DOHH2 (cell line): ENCODE measurements at regions not wholly inside any gene's neighbourhood (a gene's known extent, or its start where the extent isn't known, plus 50 kb on each side); places are given as distances from the start of the nearest gene placed in this dataset.

ENCODE experiments used
- CTCF ChIP-seq: fragments of 200-600 bp; sonication (generic); IDR thresholded peaks from one replicate; pipeline ENCODE4 v1.5.1; 2014; ENCODE audit warnings: antibody characterized with exemption, mild to moderate bottlenecking, low read depth, low read length; ENCODE audit not compliant: poor library complexity, severe bottlenecking
- EZH2phosphoT487 ChIP-seq: fragments of 200-600 bp; sonication (generic); IDR thresholded peaks from 2 replicates; pipeline ENCODE4 v1.6.1; 2017; ENCODE audit warnings: borderline replicate concordance, mild to moderate bottlenecking, antibody characterized with exemption, low read length, moderate library complexity, mixed read lengths

GRCh38 chr12:115661112-115661511 lies 616.4 kb downstream of the MED13L start:
- TF ChIP-seq CTCF, result no peak
- no peak for TF ChIP-seq EZH2phosphoT487
